HG03378 (cell line): ENCODE measurements at regions not wholly inside any gene's neighbourhood (a gene's known extent, or its start where the extent isn't known, plus 50 kb on each side); places are given as distances from the start of the nearest gene placed in this dataset.
"Not testable (repeated sequence)": the region's sequence is repeated elsewhere in the genome, so short reads cannot be mapped to it uniquely, and the experiment has no call there.

Experiments
- ATAC-seq: cut with Tn5 transposase; IDR thresholded peaks from one replicate; pipeline ENCODE4 v1.9.1; 2021; ENCODE audit warnings: mild to moderate bottlenecking, moderate library complexity; ENCODE audit not compliant: unreplicated experiment

- no peak for ATAC-seq
These were observed 51.9 kb upstream of the PTPRJ start for GRCh38 chr11:47928426-47928825.

- no peak for ATAC-seq
These were observed 56.1 kb upstream of the PTPRJ start for GRCh38 chr11:47924184-47924691.

GRCh38 chr11:47923667-47924066 is 56.7 kb upstream of the PTPRJ start:
- no peak for ATAC-seq

GRCh38 chr11:47921080-47921555 is 59.2 kb upstream of the PTPRJ start:
- ATAC-seq: not testable (repeated sequence)

GRCh38 chr11:47918882-47919495 is 61.4 kb upstream of the PTPRJ start:
- ATAC-seq: no peak

GRCh38 chr11:47918370-47918690 is 62.0 kb upstream of the PTPRJ start:
- no peak for ATAC-seq

GRCh38 chr11:47917599-47918369 is 62.6 kb upstream of the PTPRJ start:
- no peak for ATAC-seq

GRCh38 chr11:47916361-47916841 is 64.0 kb upstream of the PTPRJ start:
- no peak for ATAC-seq

- ATAC-seq: no peak
These were observed 64.6 kb upstream of the PTPRJ start for GRCh38 chr11:47915783-47916182.

GRCh38 chr11:47915374-47915773 is 65.0 kb upstream of the PTPRJ start:
- ATAC-seq: no peak

GRCh38 chr11:47914743-47915142 is 65.6 kb upstream of the PTPRJ start:
- no peak for ATAC-seq

GRCh38 chr11:47913529-47914244 is 65.5 kb upstream of the NUP160 start:
- ATAC-seq: no peak

- no peak for ATAC-seq
These were observed 64.8 kb upstream of the NUP160 start for GRCh38 chr11:47912843-47913437.

- ATAC-seq: no peak
These were observed 63.0 kb upstream of the NUP160 start for GRCh38 chr11:47911149-47911548.

GRCh38 chr11:47908198-47908597 is 60.0 kb upstream of the NUP160 start:
- no peak for ATAC-seq

- no peak for ATAC-seq
These were observed 59.3 kb upstream of the NUP160 start for GRCh38 chr11:47907499-47907898.

GRCh38 chr11:47906066-47906465 is 57.9 kb upstream of the NUP160 start:
- no peak for ATAC-seq

- no peak for ATAC-seq
These were observed 57.4 kb upstream of the NUP160 start for GRCh38 chr11:47905358-47906059.

- ATAC-seq: no peak
These were observed 56.7 kb upstream of the NUP160 start for GRCh38 chr11:47904808-47905207.

- ATAC-seq: no peak
These were observed 55.9 kb upstream of the NUP160 start for GRCh38 chr11:47904048-47904447.

GRCh38 chr11:47899801-47900200 is 51.7 kb upstream of the NUP160 start:
- ATAC-seq: peak; percentile 98
